ENCODE measurements at regions not wholly inside any gene's neighbourhood (a gene's known extent, or its start where the extent isn't known, plus 50 kb on each side); places are given as distances from the start of the nearest gene placed in this dataset.

DNA sequence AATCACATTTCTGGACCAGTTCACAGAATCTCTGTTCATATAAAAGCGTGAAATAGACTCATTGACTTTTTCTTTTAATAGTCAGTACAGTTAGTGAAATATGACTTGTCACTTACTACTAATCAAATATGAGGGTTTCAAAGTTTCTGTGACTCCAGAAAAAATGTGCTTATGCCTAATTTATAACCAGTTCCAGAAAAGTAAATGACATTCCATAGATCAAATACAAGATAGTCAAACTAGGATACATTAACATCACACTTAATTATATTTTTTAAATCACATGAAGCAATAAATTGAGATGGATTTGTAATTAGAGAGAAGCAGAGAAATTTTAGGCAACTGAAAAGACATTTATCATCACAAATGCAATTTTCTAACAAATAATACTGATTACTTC is 491.4 kb downstream of the KIF20B start:
- no peak overlapping the region for H3K27ac Mint-ChIP-seq
- ChIA-PET POLR2A (no interaction called here), CTCF (no interaction called here)
- H3K36me3 Mint-ChIP-seq (ENCODE audit: low read depth): no peaks in the 10 kb centered on the region
- H3K9me3 Mint-ChIP-seq: no peaks in the 10 kb centered on the region
- no peaks in the 10 kb centered on the region for H3K27me3 Mint-ChIP-seq
- DNase-seq: no peak
- no peaks in the 10 kb centered on the region for H3K4me1 Mint-ChIP-seq
- H3K4me3 Mint-ChIP-seq: no peak overlapping the region

- ChIA-PET POLR2A (no interaction called here), CTCF (no interaction called here)
- no peak overlapping the region for H3K4me3 Mint-ChIP-seq
- no peak overlapping the region for H3K27ac Mint-ChIP-seq
- no peaks in the 10 kb centered on the region for H3K9me3 Mint-ChIP-seq
- no peaks in the 10 kb centered on the region for H3K4me1 Mint-ChIP-seq
- no peaks in the 10 kb centered on the region for H3K36me3 Mint-ChIP-seq (ENCODE audit: low read depth)
- no peak for DNase-seq
- H3K27me3 Mint-ChIP-seq: no peaks in the 10 kb centered on the region
Measured at GRCh38 chr10:90193240-90193985, 492.0 kb downstream of the KIF20B start.

DNA sequence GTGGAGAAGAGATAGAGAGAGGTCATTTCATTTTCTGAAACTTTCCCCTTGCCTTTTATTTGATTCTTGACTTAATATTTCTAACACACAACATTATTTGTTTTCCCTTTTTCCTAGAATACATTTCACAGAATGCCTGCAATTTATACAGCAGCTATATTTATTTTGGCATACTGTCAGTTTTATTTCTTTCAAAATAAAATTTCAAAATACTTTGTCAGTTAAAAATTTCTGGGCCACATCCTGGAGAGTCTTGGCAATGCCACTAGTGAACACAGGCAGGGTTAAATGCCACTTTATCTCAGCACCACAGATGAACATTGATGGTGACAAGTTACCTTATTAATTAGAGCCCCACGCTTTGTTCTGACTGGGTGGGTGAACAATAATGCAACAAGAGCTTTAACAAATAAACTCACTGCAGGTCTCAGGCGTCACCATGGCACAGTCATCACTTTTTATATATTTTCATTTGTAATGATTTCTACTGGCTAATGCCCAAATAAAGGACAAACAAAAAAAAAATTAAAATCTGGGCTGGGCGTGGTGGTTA is 494.0 kb downstream of the KIF20B start:
- ChIA-PET CTCF (no interaction called here), POLR2A (no interaction called here)
- H3K27ac Mint-ChIP-seq: no peak overlapping the region
- H3K36me3 Mint-ChIP-seq (ENCODE audit: low read depth): no peaks in the 10 kb centered on the region
- no peaks in the 10 kb centered on the region for H3K4me1 Mint-ChIP-seq
- H3K9me3 Mint-ChIP-seq: no peaks in the 10 kb centered on the region
- no peak for DNase-seq
- H3K4me3 Mint-ChIP-seq: no peak overlapping the region
- H3K27me3 Mint-ChIP-seq: no peaks in the 10 kb centered on the region

- Mint-ChIP-seq H3K27me3 (no peaks in the 10 kb centered on the region), H3K4me3 (no peak overlapping the region), H3K4me1 (no peaks in the 10 kb centered on the region), H3K27ac (no peak overlapping the region), H3K36me3 (ENCODE audit: low read depth) (no peaks in the 10 kb centered on the region), H3K9me3 (no peaks in the 10 kb centered on the region)
- no peak for DNase-seq
- ChIA-PET POLR2A (no interaction called here), CTCF (interaction anchor here (0.5 kb wide), 1 partner anchor 11 kb away, joined by 3 read pairs; no protein-coding TSS in a partner anchor)
Measured at GRCh38 chr10:90197766-90198165, 496.4 kb downstream of the KIF20B start.

DNA sequence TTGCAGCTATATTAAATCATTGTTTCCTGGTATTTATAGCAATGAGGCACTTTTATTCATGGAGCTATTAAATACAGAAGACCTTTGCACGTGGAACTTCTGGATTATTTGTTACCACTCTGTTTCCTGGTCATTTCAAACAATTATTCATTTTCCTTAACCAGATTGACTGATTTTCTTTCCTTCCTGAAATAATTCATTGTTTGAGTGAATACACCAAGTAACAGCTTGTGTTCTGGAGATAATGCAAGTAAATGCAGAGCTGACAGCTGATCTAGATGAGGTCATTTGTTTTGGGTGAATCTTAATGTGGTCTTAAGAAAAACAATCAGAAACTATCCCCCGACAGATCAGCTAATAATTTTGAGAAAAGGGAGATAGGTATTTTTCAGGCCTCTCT is 497.7 kb downstream of the KIF20B start:
- H3K4me1 Mint-ChIP-seq: no peaks in the 10 kb centered on the region
- H3K4me3 Mint-ChIP-seq: no peak overlapping the region
- ChIA-PET POLR2A (no interaction called here), CTCF (no interaction called here)
- no peaks in the 10 kb centered on the region for H3K36me3 Mint-ChIP-seq (ENCODE audit: low read depth)
- H3K9me3 Mint-ChIP-seq: no peaks in the 10 kb centered on the region
- no peak overlapping the region for H3K27ac Mint-ChIP-seq
- no peaks in the 10 kb centered on the region for H3K27me3 Mint-ChIP-seq
- no peak for DNase-seq

GRCh38 chr10:90199513-90199912 is 498.1 kb downstream of the KIF20B start:
- Mint-ChIP-seq H3K4me3 (no peak overlapping the region), H3K9me3 (no peaks in the 10 kb centered on the region), H3K4me1 (no peaks in the 10 kb centered on the region), H3K27ac (no peak overlapping the region), H3K36me3 (ENCODE audit: low read depth) (no peaks in the 10 kb centered on the region), H3K27me3 (no peaks in the 10 kb centered on the region)
- CTCF ChIA-PET: no interaction called here
- DNase-seq: no peak
- POLR2A ChIA-PET: no interaction called here

DNA sequence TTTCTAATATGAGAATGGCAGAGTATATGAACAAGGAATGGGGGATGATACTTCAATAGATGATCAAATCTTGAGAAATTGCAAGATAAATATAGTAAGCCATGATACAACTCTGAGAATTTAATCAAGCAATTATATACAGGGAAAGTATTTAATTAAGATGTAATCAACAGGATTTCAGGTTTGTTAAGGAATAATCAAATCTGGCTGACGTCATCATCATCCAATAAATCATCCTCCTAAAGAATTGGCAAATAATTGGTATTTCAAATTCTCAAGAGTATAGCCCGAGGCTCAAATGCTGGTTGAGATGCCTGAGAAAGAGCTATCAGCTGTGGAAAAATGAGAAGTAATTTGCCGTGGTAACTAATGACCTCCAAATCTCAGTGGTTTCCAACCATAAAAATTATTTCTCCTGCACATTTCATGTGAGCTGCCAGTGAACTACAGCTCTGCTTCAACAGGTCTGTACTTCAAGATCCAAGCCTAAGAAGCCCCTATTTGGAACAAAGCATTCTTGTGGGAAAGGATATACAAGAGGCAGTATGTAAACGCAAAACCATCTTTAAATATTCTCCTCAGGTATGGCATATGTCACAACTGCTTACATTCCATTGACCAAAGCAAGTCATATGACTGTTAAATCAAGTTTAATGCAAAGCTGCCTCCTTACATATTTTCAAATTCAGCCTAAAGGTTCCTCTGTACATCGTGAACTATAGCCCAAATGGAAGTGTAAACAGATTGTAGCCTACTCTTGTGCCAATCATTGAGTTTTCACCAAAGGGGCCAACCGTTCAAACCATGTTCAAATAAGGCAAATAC is 503.0 kb downstream of the KIF20B start:
- H3K27me3 Mint-ChIP-seq: no peaks in the 10 kb centered on the region
- no peak overlapping the region for H3K27ac Mint-ChIP-seq
- no peaks in the 10 kb centered on the region for H3K4me1 Mint-ChIP-seq
- no peaks in the 10 kb centered on the region for H3K36me3 Mint-ChIP-seq (ENCODE audit: low read depth)
- POLR2A ChIA-PET: no interaction called here
- CTCF ChIA-PET: no interaction called here
- DNase-seq: no peak
- H3K9me3 Mint-ChIP-seq: no peaks in the 10 kb centered on the region
- H3K4me3 Mint-ChIP-seq: no peak overlapping the region

DNA sequence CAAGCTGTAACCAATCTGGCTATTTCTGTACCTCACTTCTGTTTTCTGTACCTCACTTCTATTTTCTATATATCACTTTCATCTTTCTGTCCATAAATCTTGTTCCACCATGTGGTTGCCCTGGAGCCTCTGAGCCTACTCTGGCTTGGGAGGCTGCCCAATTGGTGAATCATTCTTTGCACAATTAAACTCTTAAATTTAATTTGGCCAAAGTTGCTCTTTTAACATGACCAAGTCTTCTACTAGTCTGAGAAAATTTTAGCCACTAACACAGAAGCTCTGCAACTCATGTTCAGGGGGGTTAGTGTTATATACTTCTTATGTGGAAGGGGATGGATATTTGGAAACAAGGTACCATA is 503.5 kb downstream of the KIF20B start:
- Mint-ChIP-seq H3K27ac (no peak overlapping the region), H3K4me3 (no peak overlapping the region), H3K27me3 (no peaks in the 10 kb centered on the region), H3K4me1 (no peaks in the 10 kb centered on the region), H3K9me3 (no peaks in the 10 kb centered on the region), H3K36me3 (ENCODE audit: low read depth) (no peaks in the 10 kb centered on the region)
- ChIA-PET POLR2A (no interaction called here), CTCF (no interaction called here)
- no peak for DNase-seq

DNA sequence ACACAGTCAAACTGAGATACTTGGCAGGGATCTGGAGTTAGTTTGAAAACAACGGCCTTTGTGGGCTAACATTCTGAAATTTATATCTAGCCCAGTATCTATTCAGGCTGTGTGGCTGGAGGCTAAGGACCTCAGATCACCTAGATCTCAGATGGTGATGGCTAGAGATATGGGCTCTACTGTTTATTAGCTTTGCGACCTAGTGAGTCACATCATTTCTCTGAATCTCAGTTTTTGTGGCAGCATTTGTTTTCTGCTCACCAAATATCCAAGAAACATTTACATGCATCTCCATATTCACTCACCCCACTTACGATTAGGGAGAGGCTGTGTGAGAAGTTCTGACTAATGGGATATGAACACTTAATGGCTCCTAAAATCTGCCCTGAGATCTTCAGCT is 503.9 kb downstream of the KIF20B start:
- Mint-ChIP-seq H3K4me1 (no peaks in the 10 kb centered on the region), H3K27me3 (no peaks in the 10 kb centered on the region), H3K27ac (no peak overlapping the region), H3K4me3 (no peak overlapping the region), H3K9me3 (no peaks in the 10 kb centered on the region), H3K36me3 (ENCODE audit: low read depth) (no peaks in the 10 kb centered on the region)
- POLR2A ChIA-PET: no interaction called here
- DNase-seq: no peak
- CTCF ChIA-PET: no interaction called here

DNA sequence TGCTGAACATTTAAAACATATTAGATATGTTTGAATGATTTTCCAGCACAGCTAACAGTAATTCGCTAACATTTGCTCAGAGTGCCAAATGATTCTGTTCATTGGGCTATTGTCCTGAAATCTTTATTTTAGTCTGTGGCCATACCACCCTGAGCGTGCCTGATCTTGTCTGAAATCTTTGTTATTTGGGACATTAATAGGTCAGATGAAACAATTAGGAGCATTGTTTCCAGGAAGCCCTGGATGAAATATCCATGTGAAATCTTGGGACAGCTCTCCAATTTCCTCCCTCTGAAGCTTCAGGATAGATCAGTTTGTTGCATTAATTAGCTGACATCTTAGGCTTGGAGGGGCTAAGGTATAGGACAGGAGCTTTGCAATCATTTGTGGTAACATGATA is 512.0 kb downstream of the KIF20B start:
- POLR2A ChIA-PET: no interaction called here
- H3K4me3 Mint-ChIP-seq: no peak overlapping the region
- no peaks in the 10 kb centered on the region for H3K27me3 Mint-ChIP-seq
- no peaks in the 10 kb centered on the region for H3K36me3 Mint-ChIP-seq (ENCODE audit: low read depth)
- no peaks in the 10 kb centered on the region for H3K4me1 Mint-ChIP-seq
- DNase-seq: no peak
- peaks cover 2% of the 10 kb centered on the region for H3K9me3 Mint-ChIP-seq
- no peak overlapping the region for H3K27ac Mint-ChIP-seq
- CTCF ChIA-PET: no interaction called here

- ChIA-PET POLR2A (no interaction called here), CTCF (no interaction called here)
- Mint-ChIP-seq H3K9me3 (peaks cover 2% of the 10 kb centered on the region), H3K27ac (no peak overlapping the region), H3K4me3 (no peak overlapping the region), H3K27me3 (no peaks in the 10 kb centered on the region), H3K36me3 (ENCODE audit: low read depth) (no peaks in the 10 kb centered on the region), H3K4me1 (no peaks in the 10 kb centered on the region)
- no peak for DNase-seq
Measured at GRCh38 chr10:90218846-90219245, 517.5 kb downstream of the KIF20B start.

GRCh38 chr10:90222372-90222771 is 521.0 kb downstream of the KIF20B start:
- ChIA-PET CTCF (no interaction called here), POLR2A (no interaction called here)
- Mint-ChIP-seq H3K9me3 (no peaks in the 10 kb centered on the region), H3K27ac (no peak overlapping the region), H3K36me3 (ENCODE audit: low read depth) (no peaks in the 10 kb centered on the region), H3K4me1 (peaks cover 3% of the 10 kb centered on the region), H3K27me3 (no peaks in the 10 kb centered on the region), H3K4me3 (no peak overlapping the region)
- DNase-seq: no peak

DNA sequence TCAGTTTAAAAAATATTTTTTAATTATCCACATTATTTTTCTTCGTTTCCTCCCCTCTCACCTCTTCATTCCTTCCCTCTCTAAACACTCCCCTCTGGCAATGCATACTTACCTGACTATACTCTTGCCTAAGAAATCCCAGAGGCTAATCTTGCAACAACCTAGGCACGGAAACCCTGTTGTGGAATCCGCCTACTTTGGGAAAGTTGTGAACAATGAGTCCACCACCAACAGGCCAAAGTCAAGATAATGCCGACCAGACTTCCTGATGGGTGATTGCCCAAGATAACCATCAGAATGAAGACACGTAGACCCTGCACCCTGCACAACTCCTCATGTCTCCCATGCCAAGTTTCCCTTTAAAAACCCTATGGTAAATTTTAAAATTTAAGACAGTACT is 521.5 kb downstream of the KIF20B start:
- no peak overlapping the region for H3K27ac Mint-ChIP-seq
- H3K27me3 Mint-ChIP-seq: no peaks in the 10 kb centered on the region
- POLR2A ChIA-PET: no interaction called here
- H3K4me3 Mint-ChIP-seq: no peak overlapping the region
- H3K9me3 Mint-ChIP-seq: no peaks in the 10 kb centered on the region
- H3K36me3 Mint-ChIP-seq (ENCODE audit: low read depth): no peaks in the 10 kb centered on the region
- CTCF ChIA-PET: no interaction called here
- DNase-seq: no peak
- H3K4me1 Mint-ChIP-seq: peaks cover 5% of the 10 kb centered on the region

All from activated CD4-positive, alpha-beta memory T cell treated with anti-CD3 and anti-CD28 coated beads, Interleukin-2, amount 10 ng/mL, durations not matched to agents 7 days and 5 days (primary cell).